ENCODE measurements at regions not wholly inside any gene's neighbourhood (a gene's known extent, or its start where the extent isn't known, plus 50 kb on each side); places are given as distances from the start of the nearest gene placed in this dataset.
"Not testable (repeated sequence)": the region's sequence is repeated elsewhere in the genome, so short reads cannot be mapped to it uniquely, and the experiment has no call there.

DNA sequence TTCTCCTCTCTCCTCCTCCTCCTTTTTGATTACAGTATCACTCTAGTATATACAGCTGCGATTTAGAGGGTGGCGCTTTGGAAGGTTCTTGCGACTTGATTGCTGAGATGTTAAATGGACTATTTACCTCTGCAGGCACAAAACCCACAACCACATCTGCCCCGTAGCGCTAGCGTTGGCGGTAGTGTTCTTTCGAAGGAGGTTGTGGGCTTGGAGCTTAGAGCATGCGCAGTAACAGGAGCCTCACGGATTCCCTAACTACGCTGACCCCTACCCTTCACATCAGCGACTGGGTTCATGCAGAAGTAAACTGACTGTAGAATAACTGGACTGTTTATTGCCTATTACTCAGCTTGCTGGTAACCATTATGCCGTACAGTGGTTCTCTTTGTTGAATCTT, 58.0 kb downstream of the CGGBP1 start:
- no peak for DNase-seq (ENCODE audit: low read depth)

DNA sequence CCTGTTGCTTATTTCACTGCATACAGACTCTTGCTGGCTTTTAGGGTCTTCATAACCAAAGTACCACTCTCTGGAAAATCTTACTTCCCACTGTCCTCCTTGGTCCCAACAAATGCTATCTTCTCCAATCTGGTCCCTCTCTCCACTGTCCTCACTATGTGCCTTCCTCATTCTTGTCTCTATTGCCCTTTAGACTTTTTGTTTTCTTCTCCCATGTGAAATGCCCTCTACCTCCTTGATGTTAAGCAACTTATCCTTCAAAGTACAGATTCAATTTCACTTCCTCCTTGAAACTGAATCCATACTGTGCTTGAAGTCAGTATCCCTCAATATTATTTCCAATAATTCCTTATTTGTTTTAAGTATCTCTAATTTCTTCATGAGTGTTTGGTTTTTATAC, 60.8 kb downstream of the CGGBP1 start:
- DNase-seq (ENCODE audit: low read depth), result no peak

DNA sequence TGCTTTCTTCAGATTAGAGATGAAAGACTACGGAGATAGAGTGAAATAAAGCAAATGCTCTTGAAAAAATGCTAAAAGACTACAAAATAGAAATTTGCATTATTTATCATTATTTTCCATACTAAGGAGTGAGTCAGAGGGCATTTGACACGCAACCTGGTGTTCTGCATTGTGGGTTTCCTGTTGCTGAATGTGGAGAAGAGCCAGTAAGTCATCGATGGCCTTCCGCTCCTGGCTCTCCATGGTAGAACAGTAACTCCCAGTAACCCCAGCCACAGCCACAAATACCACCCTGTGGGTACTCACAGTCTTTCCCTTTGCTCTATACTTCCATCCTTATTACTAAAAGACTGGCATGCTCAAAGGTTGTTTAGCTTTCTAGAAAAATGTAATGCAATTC, 61.5 kb downstream of the CGGBP1 start:
- no peak for DNase-seq (ENCODE audit: low read depth)

DNA sequence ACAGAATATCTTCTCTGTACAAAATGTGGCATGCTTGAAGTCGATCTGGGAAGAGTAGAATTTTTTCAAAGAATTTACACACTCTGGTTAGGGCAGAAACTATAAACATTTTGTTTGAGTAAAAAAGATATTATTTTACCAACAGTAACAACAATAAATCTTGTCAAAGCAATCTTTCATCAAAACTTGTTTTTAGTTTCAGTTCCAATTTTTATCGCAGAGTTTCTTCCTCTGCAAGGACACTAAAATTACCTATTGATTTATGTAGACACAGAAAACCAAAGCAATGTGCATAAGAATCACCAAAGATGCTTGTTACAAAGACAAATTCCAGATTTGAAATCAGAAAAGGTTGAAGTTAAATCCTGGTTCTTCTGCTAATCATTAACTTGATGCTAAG, 61.9 kb downstream of the CGGBP1 start:
- DNase-seq (ENCODE audit: low read depth), result no peak

DNA sequence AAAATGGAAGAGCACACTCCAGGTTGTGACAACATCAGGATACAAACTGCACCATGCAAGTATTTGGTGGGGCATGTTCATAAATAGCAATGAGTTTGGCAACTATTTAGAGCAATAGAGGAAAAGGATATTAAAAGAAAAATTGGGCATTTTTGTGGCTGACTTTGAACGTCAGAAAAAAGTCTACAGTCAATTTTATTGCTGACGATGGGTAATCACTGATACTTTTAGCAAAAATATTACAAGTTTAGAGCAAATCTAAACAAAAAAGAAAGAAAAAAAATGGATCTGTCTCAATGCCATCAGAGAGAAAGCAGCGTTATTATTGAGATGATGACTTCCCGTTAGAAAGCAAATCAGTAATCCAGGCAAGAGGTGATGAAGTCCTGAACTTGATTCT, 65.2 kb downstream of the CGGBP1 start:
- no peak for DNase-seq (ENCODE audit: low read depth)

DNA sequence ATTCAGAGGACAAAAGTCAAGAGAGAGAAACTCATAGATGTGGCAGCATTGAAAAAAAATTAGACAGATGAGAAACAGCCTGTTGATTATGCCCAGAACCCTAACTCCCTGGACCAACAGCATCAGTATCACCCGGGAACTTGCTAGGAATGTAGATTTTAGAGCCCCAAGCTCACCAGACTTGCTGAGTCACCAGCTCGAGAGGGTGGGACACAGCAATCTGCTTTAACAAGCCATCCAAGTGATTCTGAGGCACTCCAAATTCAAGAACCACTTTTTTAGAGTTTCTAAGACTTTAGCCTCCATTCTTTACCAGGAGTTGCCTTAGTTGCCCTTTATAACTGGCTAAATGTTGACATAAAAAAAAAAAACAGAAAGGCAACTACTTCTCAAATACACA, 70.9 kb downstream of the CGGBP1 start:
- no peak for DNase-seq (ENCODE audit: low read depth)

DNA sequence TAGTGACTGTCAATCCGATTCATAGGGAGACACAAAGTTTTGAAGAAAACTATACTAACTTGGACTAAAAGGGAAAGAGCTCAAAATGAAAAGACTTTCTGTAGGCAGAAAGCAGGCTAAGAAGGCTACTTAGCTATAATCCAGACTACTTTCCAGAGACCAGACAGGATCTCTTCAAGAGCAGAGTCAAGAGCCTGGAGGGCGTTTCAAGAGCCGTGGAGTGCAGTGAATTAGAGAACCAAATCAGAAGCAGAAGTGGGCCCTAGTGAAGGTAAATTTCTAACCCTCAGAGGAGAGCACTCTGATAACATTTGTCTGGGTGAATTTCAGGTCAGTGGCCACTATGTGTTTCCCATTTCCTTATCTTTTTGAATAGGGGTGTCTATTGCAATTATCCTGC, 76.4 kb downstream of the CGGBP1 start:
- no peak for DNase-seq (ENCODE audit: low read depth)

DNA sequence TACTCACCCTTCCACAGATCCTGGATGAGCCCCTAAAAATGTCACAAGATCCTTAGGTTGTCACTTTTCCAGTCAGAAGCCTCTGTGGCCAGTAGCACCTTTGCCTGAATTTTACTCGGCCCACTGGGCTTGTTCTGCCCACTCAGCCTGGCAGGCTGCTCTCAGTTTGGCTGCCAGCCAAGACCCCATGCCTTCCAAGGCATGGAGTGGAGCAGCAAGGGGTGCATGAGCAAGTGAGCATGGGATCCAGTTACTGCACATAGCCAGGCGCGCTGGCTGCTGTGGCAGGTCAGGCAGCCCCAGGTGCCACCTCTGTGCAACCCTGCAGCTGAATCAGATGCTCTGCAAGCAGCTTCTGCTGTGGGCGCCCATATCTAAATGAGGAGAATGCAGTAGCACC, 79.3 kb downstream of the CGGBP1 start:
- no peak for DNase-seq (ENCODE audit: low read depth)

DNA sequence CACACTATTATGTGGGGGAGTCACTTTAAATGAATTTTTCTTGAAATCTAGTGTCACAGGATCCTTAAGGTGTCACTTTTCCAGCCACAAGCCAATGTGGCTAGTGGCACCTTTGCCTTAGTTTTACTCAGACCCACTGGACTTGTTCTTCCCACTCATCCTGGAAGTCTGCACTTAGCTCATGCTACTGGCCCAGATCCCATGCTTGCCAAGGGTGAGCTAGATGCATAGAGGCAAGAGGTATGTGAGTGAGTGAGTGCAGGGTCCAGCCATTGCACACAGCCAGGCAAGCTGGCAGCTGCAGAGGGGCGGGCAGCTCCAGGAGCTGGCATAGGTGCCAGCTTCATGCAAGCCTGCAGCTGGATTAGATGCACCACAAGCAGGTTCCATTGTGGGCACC, 81.0 kb downstream of the CGGBP1 start:
- DNase-seq (ENCODE audit: low read depth), result no peak

DNA sequence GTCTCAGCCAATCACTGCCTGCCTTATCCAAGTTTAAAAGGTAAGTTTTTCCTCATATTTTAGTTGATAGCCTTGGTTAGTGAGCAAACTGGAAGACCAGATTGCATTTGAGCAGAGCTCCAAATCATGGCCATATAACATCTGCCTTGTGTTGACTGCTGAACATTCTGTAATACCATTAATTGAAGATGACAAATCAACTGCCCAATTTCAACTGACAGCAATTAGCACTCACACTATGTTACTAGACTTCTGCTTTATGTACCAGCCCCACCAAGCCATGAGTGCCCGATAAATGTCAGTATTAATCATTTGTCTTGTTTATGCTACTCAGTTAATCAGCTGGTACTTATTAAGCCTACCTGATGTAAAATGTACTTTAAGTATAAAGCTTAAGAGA, 83.1 kb downstream of the CGGBP1 start:
- no peak for DNase-seq (ENCODE audit: low read depth)

DNA sequence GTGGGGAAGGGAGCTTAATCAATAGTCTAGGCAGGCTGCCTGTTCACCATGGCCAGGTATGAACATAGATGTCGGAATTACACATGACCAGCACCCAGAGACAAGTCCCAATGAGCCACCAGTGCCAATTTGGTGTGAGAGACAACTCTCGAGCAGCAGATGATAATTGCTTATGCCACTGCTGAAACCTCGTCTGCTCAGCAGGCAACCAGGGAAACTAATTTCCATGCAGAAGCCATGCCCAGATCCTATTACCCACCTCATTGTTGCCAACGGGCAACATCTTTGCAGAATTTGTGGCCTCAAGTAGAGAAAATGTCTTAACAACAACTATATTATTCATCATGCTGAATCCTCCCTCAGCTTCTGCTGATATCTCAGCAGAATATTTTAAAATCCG, 84.9 kb downstream of the CGGBP1 start:
- no peak for DNase-seq (ENCODE audit: low read depth)

DNA sequence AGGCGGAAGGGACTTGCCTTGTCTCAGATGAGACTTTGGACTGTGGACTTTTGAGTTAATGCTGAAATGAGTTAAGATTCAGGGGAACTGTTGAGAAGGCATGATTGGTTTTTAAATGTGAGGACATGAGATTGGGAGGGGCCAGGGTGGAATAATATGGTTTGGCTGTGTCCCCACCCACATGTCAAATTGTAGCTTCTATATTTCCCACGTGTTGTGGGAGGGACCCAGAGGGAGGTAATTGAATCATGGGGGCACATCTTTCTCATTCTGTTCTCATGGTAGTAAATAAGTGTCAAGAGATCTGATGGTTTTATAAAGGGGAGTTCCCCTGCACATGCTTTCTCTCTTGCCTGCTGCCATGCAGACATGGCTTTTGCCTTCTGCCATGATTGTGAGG, 89.2 kb downstream of the CGGBP1 start:
- no peak for DNase-seq (ENCODE audit: low read depth)

DNA sequence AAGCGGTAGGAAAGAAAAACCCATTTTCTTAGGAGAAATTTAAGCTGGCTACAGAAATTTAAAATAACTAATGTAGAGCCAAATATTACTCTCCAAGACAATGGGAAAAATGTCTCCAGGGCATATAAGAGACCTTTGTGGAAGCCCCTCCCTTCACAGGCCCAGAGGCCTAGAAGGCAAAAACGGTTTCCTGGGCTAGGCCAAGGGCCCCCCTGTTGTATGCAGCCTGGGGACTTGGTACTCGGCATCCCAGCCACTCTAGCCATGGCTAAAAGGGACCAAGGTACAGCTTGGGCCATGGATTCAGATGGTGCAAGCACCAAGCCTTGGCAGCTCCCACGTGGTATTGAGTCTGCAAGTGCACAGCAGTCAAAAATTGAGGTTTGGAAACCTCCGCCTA, 90.1 kb downstream of the CGGBP1 start:
- no peak for DNase-seq (ENCODE audit: low read depth)

DNA sequence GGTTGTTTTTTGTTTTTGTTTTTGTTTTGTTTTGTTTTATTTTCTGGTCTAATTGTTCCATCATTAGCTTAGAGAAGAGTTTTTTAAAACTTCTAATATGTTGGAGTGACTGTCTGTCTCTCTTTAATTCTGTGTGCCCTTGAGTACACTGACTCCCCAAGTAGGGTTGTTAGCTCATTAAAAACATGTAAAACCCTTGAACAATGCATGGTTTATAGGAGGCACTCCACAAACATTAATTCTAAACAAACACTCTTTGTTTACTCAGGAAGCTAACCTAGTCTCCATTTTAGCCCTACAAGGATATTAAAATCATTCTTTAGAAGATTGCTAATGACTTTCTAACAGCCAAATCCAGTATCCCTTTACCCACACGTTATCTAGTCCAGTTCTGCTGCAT, 100.5 kb downstream of the CGGBP1 start:
- DNase-seq (ENCODE audit: low read depth), result no peak

DNA sequence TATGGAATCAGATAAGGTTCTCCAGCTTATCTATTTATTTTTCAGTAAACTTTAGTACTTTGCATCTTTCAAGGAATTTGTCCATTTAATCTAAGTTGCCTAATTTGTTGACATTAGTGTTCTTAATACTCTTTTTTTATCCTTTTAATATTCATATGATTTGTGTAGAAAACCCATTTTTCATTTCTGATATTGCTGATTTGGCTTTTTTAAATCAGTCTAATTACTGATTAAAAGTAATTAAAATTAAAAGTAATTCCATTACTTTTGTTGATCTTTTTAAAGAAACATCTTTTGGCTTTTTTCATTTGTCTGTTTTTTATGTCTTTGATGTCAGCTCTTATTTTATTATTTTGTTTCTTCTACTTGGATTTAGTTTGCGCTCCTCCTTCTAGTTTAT, 101.2 kb downstream of the CGGBP1 start:
- DNase-seq (ENCODE audit: low read depth), result no peak

DNA sequence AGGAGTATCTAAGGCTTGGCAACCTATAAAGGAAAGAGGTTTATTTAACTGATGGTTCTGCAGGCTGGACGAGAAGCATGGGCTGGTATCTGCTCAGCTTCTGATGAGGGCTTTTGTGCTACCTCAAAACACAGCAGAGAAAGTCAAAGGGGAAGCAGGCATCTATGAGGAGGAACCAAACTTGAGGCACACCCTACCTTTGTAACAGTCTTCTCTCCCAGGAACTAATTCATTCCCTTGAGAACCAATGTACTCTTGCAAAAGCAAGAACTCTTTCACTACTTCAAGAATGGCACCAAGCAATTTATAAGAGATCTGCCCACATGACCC, 109.0 kb downstream of the CGGBP1 start:
- no peak for DNase-seq (ENCODE audit: low read depth)

DNA sequence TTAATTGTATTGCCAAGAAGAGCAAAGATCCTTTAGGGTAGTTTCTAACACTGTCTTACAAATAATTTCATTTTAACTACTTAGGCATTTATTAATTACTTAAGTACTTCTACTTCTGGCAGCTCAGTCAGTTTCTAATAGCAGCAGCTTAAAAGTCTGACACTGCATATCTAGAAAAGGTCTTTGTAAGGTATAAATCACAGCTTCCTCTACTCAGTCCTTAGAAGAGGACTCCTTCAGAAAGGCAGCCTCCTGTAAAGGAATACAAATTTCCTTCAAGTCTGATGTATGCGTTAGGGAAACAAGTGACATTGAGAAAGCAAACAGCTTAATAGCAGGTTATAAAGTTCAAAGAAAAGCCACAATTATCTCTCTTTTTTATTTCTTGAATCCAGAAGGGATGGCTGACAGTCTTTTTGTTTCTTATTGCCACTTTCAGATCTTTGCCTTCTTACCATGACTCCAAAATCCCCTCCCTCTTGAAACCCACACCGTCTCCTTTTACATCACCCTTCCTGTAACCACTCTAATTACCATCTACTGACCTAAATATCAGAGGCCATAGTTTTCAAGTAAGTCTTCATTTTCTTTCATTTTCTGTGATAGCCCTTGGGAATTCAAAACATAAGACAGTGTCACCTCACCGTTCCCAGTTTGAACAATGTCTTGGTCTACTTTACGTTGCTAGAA, 109.5 kb downstream of the CGGBP1 start:
- no peak for DNase-seq (ENCODE audit: low read depth)

DNA sequence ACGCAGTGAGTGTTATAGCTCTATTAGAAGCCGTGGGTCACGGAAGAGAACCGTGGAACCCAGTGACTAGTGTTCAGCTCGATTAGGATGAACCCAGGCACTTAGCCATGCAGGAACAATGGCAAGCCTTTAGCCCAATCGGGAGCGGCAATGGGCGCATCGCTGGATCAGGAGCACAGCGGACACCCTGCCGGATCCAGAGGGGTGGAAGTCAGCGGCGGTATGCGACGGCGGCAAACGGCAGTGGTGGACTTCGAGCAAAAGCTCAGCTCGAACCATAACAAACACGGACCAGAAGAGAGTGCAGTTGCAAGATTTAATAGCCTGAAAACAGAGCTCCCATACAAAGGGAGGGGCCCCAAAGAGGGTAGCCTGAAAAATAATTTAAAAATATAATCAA, 112.8 kb downstream of the CGGBP1 start:
- DNase-seq (ENCODE audit: low read depth), result not testable (repeated sequence)

DNA sequence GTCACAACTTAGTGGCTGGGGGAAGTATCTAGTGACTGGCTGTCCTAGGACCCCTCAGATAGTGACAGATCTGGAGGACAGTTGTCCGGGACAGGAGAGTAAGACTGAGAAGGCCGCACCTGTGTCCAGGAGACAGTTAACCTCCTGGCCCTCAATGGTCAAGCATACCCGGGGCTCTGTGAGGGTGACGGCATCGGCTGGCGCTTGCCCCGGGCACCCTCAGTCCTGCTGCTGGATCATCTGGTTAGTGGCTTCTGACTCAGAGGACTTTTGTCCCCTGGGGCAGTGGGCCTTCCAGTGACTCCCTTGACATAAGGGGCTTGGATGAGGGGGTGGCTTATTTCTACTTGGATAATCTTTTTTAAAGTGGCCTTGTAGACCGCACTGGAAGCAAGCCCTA, 116.5 kb downstream of the CGGBP1 start:
- DNase-seq (ENCODE audit: low read depth), result not testable (repeated sequence)

DNA sequence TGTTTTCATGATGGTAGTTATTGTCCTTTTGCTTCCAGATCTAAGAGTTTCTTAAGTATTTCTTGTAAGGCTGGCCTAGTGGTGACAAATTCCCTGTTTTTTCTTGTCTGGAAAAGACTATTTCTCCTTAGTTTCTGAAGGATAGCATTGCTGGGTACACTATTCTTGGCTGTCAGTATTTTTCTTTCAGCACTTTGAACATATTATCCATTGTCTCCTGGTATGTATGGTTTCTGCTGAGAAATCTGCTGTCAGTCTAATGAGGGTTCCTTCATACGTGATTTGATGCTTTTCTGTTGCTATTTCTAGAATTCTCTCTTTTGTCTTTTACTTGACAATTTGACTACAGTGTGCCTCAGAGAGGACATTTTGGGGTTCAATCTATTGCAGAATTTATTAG, 134.3 kb downstream of the CGGBP1 start:
- DNase-seq (ENCODE audit: low read depth), result no peak

DNA sequence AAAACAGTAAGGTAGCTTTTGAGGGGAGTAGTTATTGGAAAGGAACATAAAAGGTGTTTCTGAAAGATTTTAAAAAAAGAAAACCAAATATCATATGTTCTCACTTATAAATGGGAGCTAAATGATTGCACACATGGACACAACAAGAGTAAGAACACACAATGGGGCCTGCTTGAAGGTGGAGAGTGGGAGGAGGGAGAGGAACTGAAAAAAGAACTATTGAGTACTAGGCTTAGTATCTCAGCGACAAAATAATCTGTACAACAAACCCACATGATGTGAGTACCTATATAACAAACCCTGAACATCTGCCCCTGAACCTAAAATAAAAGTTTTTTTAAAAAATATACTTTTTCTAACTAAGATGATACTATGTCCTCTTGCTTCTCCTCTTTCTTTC, 138.3 kb downstream of the CGGBP1 start:
- DNase-seq (ENCODE audit: low read depth), result no peak

DNA sequence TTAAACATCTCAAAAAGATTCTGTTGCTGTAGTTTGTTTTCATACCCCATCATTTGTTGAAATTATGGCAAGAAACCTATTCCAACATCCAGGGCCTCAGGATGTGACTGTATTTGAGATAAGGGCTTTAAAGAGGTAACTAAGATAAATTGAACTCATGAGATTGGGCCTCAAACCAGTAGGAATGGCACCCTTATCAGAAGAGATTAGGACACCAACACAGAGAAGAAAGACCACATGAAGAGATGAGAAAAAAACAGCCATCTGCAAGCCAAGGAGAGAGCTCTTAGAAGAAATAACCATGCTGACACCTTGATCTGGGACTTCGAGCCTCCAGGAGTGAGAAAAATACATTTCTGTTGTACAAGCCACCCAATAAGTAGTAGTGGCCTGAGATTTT, 157.7 kb downstream of the CGGBP1 start:
- DNase-seq (ENCODE audit: low read depth), result no peak

DNA sequence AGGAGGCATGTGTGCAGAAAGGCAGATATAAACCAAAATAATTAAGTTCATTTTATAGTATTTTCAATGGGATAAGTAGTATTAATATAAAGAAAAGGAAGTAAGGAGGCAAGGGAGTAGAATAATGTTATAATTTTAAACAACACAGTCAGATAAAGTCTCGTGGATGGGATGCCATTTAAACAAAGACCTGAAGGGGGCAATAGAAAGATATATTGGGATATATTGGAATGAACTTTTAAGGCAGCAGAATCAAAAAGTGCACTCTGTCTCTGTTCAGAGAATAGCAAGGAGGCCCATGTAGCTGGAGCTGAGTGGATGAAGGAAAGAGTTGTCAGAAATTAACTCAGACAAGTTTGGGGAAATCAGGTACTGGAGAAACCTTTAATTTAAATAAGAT, 158.7 kb downstream of the CGGBP1 start:
- no peak for DNase-seq (ENCODE audit: low read depth)

DNA sequence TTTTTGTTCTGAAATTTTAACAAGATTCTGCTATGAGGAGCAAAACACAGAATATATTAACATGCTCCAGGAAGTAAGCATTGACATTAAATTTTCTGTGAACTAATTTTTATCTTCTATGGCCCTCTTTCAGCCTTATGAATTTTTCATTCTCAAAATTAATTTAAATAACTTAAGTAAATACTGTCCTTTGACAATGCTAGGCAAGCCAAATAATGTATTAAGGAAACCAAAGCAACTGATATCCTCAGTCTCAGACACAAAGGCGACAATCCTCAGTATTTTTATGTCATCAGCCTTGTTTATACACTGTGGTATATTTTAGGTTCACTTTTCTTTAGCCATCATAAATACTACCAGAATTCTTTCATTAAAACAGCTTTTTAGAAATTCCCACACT, 159.8 kb downstream of the CGGBP1 start:
- no peak for DNase-seq (ENCODE audit: low read depth)

DNA sequence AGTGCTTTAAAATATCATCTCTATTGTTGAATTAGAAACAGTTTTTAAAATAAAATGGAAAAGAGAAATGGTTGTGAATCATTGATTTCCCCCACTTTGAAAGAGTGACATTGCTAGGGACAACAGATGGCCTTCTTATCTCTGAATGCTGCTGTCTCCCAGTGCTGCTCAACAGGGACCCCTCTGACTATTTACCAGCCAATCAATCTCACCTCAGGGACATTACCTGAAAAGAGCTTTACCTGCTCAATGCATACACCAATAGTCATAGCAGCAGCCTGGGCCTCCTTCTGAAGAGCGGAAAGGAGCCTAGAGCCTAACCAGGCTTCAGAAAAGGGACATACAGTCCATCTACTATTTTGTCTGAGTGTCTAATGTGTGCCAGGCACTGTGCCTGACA, 162.8 kb downstream of the CGGBP1 start:
- no peak for DNase-seq (ENCODE audit: low read depth)

Measured in fibroblast of the conjunctiva (primary cell).